ENCODE measurements at regions not wholly inside any gene's neighbourhood (a gene's known extent, or its start where the extent isn't known, plus 50 kb on each side); places are given as distances from the start of the nearest gene placed in this dataset.

- Histone ChIP-seq H3K4me3 (no peak overlapping the region), H3K27me3 (ENCODE audit: insufficient read depth in 3 of 3, low read length in 2 of 3) (no peaks in the 10 kb centered on the region), H3K9me3 (no peaks in the 10 kb centered on the region), H3K36me3 (ENCODE audit: insufficient read depth in 1 of 2, low read depth in 1 of 2) (no peaks in the 10 kb centered on the region), H3K27ac (no peak overlapping the region), H3K4me1 (no peaks in the 10 kb centered on the region)
- intact Hi-C loops (cut with DNase I): no loop called here
- 45 to 62% (median 59%) methylated on average over 5 of the region's 5 CpGs for WGBS, 3 donors
- TF ChIP-seq CTCF (IDR thresholded peaks at IDR 0.05): no peak
- DNase-seq (no peak), ATAC-seq (no peak)
Measured at GRCh38 chr5:79901631-79902030, 89.4 kb downstream of the MTX3 start.

- TF ChIP-seq CTCF (IDR thresholded peaks at IDR 0.05): no peak
- Histone ChIP-seq H3K27ac (no peak overlapping the region), H3K4me1 (no peaks in the 10 kb centered on the region), H3K9me3 (no peaks in the 10 kb centered on the region), H3K36me3 (ENCODE audit: insufficient read depth in 1 of 2, low read depth in 1 of 2) (no peaks in the 10 kb centered on the region), H3K27me3 (ENCODE audit: insufficient read depth in 3 of 3, low read length in 2 of 3) (no peaks in the 10 kb centered on the region), H3K4me3 (no peak overlapping the region)
- WGBS, 3 donors: 48 to 71% (median 58%) methylated on average over 1 of the region's 1 CpG
- no peak for ATAC-seq
- DNase-seq: no peak
- intact Hi-C loops (cut with DNase I): no loop called here
Measured at GRCh38 chr5:79898611-79899010, 92.5 kb downstream of the MTX3 start.

GRCh38 chr5:79893976-79894375 lies 97.1 kb downstream of the MTX3 start:
- Histone ChIP-seq H3K27ac (no peak overlapping the region), H3K4me3 (no peak overlapping the region), H3K9me3 (no peaks in the 10 kb centered on the region), H3K4me1 (no peaks in the 10 kb centered on the region), H3K27me3 (ENCODE audit: insufficient read depth in 3 of 3, low read length in 2 of 3) (no peaks in the 10 kb centered on the region), H3K36me3 (ENCODE audit: insufficient read depth in 1 of 2, low read depth in 1 of 2) (no peaks in the 10 kb centered on the region)
- DNase-seq (no peak), ATAC-seq (no peak)
- intact Hi-C loops (cut with DNase I): no loop called here
- WGBS, 3 donors: 55 to 60% (median 57%) methylated on average over 3 of the region's 3 CpGs
- TF ChIP-seq CTCF (IDR thresholded peaks at IDR 0.05): no peak

- Histone ChIP-seq H3K27me3 (ENCODE audit: insufficient read depth in 3 of 3, low read length in 2 of 3) (no peaks in the 10 kb centered on the region), H3K27ac (no peak overlapping the region), H3K36me3 (ENCODE audit: insufficient read depth in 1 of 2, low read depth in 1 of 2) (no peaks in the 10 kb centered on the region), H3K4me1 (no peaks in the 10 kb centered on the region), H3K4me3 (no peak overlapping the region), H3K9me3 (no peaks in the 10 kb centered on the region)
- no peak for DNase-seq
- intact Hi-C loops (cut with DNase I): no loop called here
- TF ChIP-seq CTCF (IDR thresholded peaks at IDR 0.05): no peak
- no peak for ATAC-seq
- 65 to 86% (median 78%) methylated on average over 1 of the region's 1 CpG for WGBS, 3 donors
Measured at GRCh38 chr5:79893485-79893884, 97.6 kb downstream of the MTX3 start.

- TF ChIP-seq CTCF (IDR thresholded peaks at IDR 0.05): no peak
- intact Hi-C loops (cut with DNase I): no loop called here
- no peak for ATAC-seq
Measured at GRCh38 chr5:79890930-79891249, 100.2 kb downstream of the MTX3 start.

More at GRCh38 chr5:79890930-79891249, 100.2 kb downstream of the MTX3 start:
- Histone ChIP-seq H3K4me1 (no peaks in the 10 kb centered on the region), H3K4me3 (no peak overlapping the region), H3K27me3 (ENCODE audit: insufficient read depth in 3 of 3, low read length in 2 of 3) (no peaks in the 10 kb centered on the region), H3K36me3 (ENCODE audit: insufficient read depth in 1 of 2, low read depth in 1 of 2) (no peaks in the 10 kb centered on the region), H3K27ac (no peak overlapping the region), H3K9me3 (no peaks in the 10 kb centered on the region)
- 84 to 92% (median 87%) methylated on average over 5 of the region's 5 CpGs for WGBS, 3 donors
- DNase-seq: no peak

Data from psoas muscle (tissue), 7 donors.